NB4 (cell line): ENCODE measurements at regions not wholly inside any gene's neighbourhood (a gene's known extent, or its start where the extent isn't known, plus 50 kb on each side); places are given as distances from the start of the nearest gene placed in this dataset.

Source experiments
- CTCF ChIP-seq: IDR thresholded peaks from one replicate; pipeline ENCODE4 v1.5.1; 2012; ENCODE audit warnings: low read depth, low read length
- MYC ChIP-seq: IDR thresholded peaks from 2 replicates; pipeline ENCODE4 v1.6.1; 2011; ENCODE audit warnings: low read depth, low read length
- POLR2A ChIP-seq: IDR thresholded peaks from 2 replicates; pipeline ENCODE4 v1.6.1; 2011; ENCODE audit warnings: mild to moderate bottlenecking; ENCODE audit not compliant: insufficient read length; ENCODE audit errors: extremely low read depth

- no peak for TF ChIP-seq POLR2A
- TF ChIP-seq CTCF: no peak
- TF ChIP-seq MYC: no peak
Measured at GRCh38 chr4:100280807-100281206, 90.5 kb upstream of the DDIT4L start.
